Heart left ventricle (tissue), 13 donors: ENCODE measurements at regions not wholly inside any gene's neighbourhood (a gene's known extent, or its start where the extent isn't known, plus 50 kb on each side); places are given as distances from the start of the nearest gene placed in this dataset.

Experiments
- CTCF ChIP-seq, 12 donors: fragments of 200-600 bp; sonication (generic) in 4 of 12; IDR thresholded peaks; one replicate each; pipeline versions ENCODE4 v1.5.0 to v1.8.0; 2018 to 2022; ENCODE audit warnings: antibody characterized with exemption in 12 of 12, mild to moderate bottlenecking in 5 of 12
- POLR2A ChIP-seq, 2 donors: fragments of 450-650 bp; IDR thresholded peaks; one replicate each; pipeline ENCODE4 v1.6.1; 2017; ENCODE audit warnings: antibody characterized with exemption in 2 of 2, mild to moderate bottlenecking in 2 of 2, moderate library complexity in 2 of 2
- donor health status: ischemic (EF 13 %, LVEDD 7.1; RV severe dilation, severe dysfunction).
- donor health status: DM: no; HTN: yes; CAD: no.
- donor health status: DM: no; HTN: no; CAD: no.
- donor health status: ischemic (EF 25% LVEDD 6.9; RV normal size, moderate dysfunction).
- donor health status: ischemic (EF 25% LVEDD 5.7; RV mildly dilated, moderate dysfunction).
- donor health status: ischemic (EF 35%, LVEDD 5.7; RV mildly dilated, moderate dysfunction).
- donor health status: nonischemic (EF 11% LVEDD 7.7; RV severe dilation, severe dysfunction).
- donor health status: DM: yes; HTN: yes; CAD: no.
- donor health status: PGD.
- donor health status: ischemic (EF 29% LVEDD 5.4; RV normal size, mild dysfunction).
- donor health status: nonischemic (EF 23%, LVEDD 6.1; RV moderate dilation, normal function).

- TF ChIP-seq CTCF (IDR thresholded peaks at IDR 0.05), result no peak
- TF ChIP-seq POLR2A (IDR thresholded peaks at IDR 0.05), result no peak
Observed at GRCh38 chr17:70446446-70446845, 277.1 kb downstream of the KCNJ2 start.
